Parathyroid adenoma (tissue), 2 donors: ENCODE measurements at regions not wholly inside any gene's neighbourhood (a gene's known extent, or its start where the extent isn't known, plus 50 kb on each side); places are given as distances from the start of the nearest gene placed in this dataset.
A peak's percentile ranks its signal among the peaks of the same experiment; 100 is the strongest.

Source experiments
- H2AFZ ChIP-seq: fragments of 300-600 bp; sonication (generic); one replicate; pipeline ENCODE4 v1.7.0; 2017; ENCODE audit warnings: antibody characterized with exemption, mild to moderate bottlenecking
- H3K27ac ChIP-seq: fragments of 300-600 bp; sonication (generic); one replicate; pipeline ENCODE4 v1.7.0; 2017
- H3K27me3 ChIP-seq: fragments of 300-600 bp; sonication (generic); one replicate; pipeline ENCODE4 v1.7.0; 2017; ENCODE audit warnings: low read length; ENCODE audit not compliant: control insufficient read depth, insufficient read depth
- H3K36me3 ChIP-seq: fragments of 300-600 bp; sonication (generic); one replicate; pipeline ENCODE4 v1.7.0; 2017; ENCODE audit warnings: low read length; ENCODE audit not compliant: control insufficient read depth, insufficient read depth
- H3K4me1 ChIP-seq: fragments of 300-600 bp; sonication (generic); one replicate; pipeline ENCODE4 v1.7.0; 2017; ENCODE audit warnings: control low read depth
- H3K4me2 ChIP-seq: fragments of 300-600 bp; sonication (generic); one replicate; pipeline ENCODE4 v1.7.0; 2017; ENCODE audit warnings: low read length
- H3K4me3 ChIP-seq: fragments of 300-600 bp; sonication (generic); one replicate; pipeline ENCODE4 v1.7.0; 2017; ENCODE audit warnings: low read depth, low read length
- H3K79me2 ChIP-seq: fragments of 300-600 bp; sonication (generic); one replicate; pipeline ENCODE4 v1.7.0; 2017; ENCODE audit warnings: control low read depth
- H3K9ac ChIP-seq: fragments of 300-600 bp; sonication (generic); one replicate; pipeline ENCODE4 v1.7.0; 2017; ENCODE audit warnings: mild to moderate bottlenecking
- H3K9me3 ChIP-seq: fragments of 300-600 bp; sonication (generic); one replicate; pipeline ENCODE4 v1.7.0; 2017; ENCODE audit warnings: low read length; ENCODE audit not compliant: control insufficient read depth
- TF ChIP-seq, protein P1 (sequence below): fragments of 300-600 bp; sonication (generic); IDR thresholded peaks from one replicate; pipeline ENCODE4 v1.7.0; 2017; ENCODE audit warnings: antibody characterized with exemption, mild to moderate bottlenecking
- donor health status: primary hyperparathyroidism.

DNA sequence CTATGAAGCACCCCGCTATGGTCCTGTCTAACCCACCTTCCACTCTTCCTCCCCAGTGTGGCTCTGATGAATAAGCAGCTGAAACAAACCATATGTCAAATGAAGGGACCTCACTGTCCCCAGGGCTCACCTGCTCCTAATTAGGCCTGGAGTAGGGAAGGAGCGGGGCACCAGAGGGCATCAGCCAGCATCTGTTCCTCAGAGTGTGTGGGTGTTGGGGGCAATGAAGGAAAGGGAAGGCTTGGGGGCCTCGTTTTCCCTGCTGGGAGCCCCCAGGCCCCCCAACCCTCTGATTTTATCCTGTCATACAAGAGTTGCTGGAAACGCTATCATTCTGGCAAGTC lies 274.7 kb downstream of the HAUS1 start:
- no peak overlapping the region for H3K4me2 ChIP-seq
- no peaks in the 10 kb centered on the region for H3K27me3 ChIP-seq
- no peak overlapping the region for H3K27ac ChIP-seq
- no peaks in the 10 kb centered on the region for H3K36me3 ChIP-seq
- H3K4me3 ChIP-seq = no peak overlapping the region
- no peaks in the 10 kb centered on the region for H3K9me3 ChIP-seq
- H3K4me1 ChIP-seq = peaks cover 7% of the 10 kb centered on the region
- H3K79me2 ChIP-seq = peaks cover 6% of the 10 kb centered on the region
- TF ChIP-seq, protein P1, sequence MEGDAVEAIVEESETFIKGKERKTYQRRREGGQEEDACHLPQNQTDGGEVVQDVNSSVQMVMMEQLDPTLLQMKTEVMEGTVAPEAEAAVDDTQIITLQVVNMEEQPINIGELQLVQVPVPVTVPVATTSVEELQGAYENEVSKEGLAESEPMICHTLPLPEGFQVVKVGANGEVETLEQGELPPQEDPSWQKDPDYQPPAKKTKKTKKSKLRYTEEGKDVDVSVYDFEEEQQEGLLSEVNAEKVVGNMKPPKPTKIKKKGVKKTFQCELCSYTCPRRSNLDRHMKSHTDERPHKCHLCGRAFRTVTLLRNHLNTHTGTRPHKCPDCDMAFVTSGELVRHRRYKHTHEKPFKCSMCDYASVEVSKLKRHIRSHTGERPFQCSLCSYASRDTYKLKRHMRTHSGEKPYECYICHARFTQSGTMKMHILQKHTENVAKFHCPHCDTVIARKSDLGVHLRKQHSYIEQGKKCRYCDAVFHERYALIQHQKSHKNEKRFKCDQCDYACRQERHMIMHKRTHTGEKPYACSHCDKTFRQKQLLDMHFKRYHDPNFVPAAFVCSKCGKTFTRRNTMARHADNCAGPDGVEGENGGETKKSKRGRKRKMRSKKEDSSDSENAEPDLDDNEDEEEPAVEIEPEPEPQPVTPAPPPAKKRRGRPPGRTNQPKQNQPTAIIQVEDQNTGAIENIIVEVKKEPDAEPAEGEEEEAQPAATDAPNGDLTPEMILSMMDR = no peak
- no peak overlapping the region for H3K9ac ChIP-seq
- H2AFZ ChIP-seq = no peak overlapping the region

DNA sequence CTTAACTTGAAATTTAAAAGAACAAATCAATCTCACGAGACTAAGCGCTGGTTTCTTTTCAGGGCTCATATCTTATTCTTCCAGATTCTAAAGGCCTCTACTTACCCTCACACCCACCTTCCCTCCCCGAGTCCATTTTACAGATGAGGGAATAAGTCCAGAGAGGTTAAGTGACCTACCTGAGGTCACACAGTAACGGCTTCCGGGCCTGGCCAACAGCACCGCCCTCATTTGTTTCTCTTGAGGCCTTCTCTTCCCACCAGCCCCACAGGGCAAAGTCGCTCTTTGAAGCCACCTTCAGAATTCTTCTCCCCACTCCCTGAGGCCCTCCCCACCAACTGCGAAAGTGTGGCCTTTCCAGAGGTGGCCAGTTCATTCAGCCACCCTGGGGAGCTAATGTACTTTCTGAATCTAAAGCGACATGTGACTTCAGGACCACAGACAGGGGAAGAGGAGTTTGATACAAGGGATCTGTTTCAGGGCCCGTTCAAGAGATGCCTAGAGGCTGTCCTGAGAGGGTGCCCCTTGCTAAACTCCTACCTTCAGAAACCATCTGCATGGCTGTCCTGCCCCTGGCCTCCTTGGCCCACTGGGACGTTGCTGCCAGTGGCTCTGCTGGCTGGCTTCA lies 275.3 kb downstream of the HAUS1 start:
- TF ChIP-seq, protein P1 = no peak
- Histone ChIP-seq H3K27me3 (no peaks in the 10 kb centered on the region), H3K79me2 (peaks cover 6% of the 10 kb centered on the region), H3K9me3 (no peaks in the 10 kb centered on the region), H3K4me2 (no peak overlapping the region), H3K4me3 (no peak overlapping the region), H2AFZ (no peak overlapping the region), H3K9ac (no peak overlapping the region), H3K27ac (no peak overlapping the region), H3K4me1 (peaks cover 7% of the 10 kb centered on the region), H3K36me3 (no peaks in the 10 kb centered on the region)

DNA sequence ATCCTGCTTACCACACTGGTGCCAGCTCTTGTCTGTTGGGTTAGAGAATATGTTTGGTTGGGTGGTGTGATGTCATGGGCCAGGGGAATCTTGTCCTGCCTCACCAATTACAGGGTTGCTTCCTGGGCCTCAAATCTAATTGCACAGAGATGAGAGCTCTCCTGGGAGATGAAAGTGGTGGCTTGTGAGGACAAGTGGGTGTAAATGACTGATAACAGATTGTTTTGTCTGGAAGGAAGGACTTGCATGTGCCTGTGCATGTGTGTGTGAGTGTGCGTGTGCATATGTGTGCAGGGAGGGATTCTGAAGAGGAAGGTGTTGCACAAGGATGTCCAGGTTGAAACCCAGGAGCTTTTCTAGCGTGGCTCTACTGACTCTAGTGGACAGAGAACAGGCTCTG lies 271.9 kb downstream of the LOXHD1 start:
- Histone ChIP-seq H3K79me2 (peaks cover 3% of the 10 kb centered on the region), H3K4me3 (no peak overlapping the region), H2AFZ (no peak overlapping the region), H3K9ac (no peak overlapping the region), H3K27ac (no peak overlapping the region), H3K4me2 (no peak overlapping the region), H3K9me3 (no peaks in the 10 kb centered on the region), H3K36me3 (no peaks in the 10 kb centered on the region), H3K27me3 (no peaks in the 10 kb centered on the region), H3K4me1 (peaks cover 37% of the 10 kb centered on the region)
- TF ChIP-seq, protein P1 = no peak

- Histone ChIP-seq H3K9ac (no peak overlapping the region), H3K27ac (peak overlapping the region; percentile 87), H3K4me3 (no peak overlapping the region), H3K4me1 (peaks cover 37% of the 10 kb centered on the region), H3K79me2 (peaks cover 12% of the 10 kb centered on the region), H3K4me2 (peak overlapping the region; percentile 50), H3K27me3 (no peaks in the 10 kb centered on the region), H3K36me3 (no peaks in the 10 kb centered on the region), H2AFZ (peak overlapping the region; percentile 54), H3K9me3 (no peaks in the 10 kb centered on the region)
- TF ChIP-seq, protein P1 = no peak
Measured at GRCh38 chr18:46386788-46387187, 270.2 kb downstream of the LOXHD1 start.

DNA sequence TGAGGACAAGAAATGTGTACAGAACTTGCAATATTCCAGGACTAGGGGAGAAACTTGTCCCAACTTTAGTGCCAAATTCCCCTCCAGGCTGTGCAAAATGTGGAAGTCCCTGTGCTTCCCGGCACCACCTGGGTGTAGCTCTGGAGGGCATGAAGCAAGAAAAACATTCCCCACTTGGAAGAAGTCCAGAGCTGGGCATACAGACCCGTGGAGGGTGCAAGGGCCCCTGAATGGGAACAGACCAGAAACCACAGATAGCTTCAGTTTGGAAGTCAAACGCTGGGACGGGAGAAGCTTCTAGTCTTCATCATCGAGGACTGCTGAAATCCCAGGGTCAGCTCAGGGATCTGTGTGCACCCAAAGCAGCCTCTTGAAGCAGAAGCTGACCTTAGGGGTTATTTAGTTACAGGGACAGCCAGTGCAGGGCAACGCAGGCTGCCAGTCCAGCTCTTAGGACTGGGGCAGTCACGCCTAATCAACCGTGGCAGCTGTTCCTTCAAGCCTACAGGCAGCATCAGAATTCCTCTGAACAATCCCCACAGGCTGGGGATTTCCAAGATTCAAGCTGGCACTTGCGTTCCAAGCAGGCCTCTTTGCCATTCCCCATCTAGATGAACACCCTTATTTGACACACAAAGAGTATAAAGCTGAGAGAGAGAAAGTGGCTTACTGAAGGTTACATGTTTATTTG lies 269.4 kb downstream of the LOXHD1 start:
- no peaks in the 10 kb centered on the region for H3K36me3 ChIP-seq
- H2AFZ ChIP-seq = peak overlapping the region; percentile 54
- no peak overlapping the region for H3K4me3 ChIP-seq
- H3K4me1 ChIP-seq = peaks cover 37% of the 10 kb centered on the region
- H3K79me2 ChIP-seq = peaks cover 20% of the 10 kb centered on the region
- TF ChIP-seq, protein P1 = no peak
- no peaks in the 10 kb centered on the region for H3K27me3 ChIP-seq
- no peaks in the 10 kb centered on the region for H3K9me3 ChIP-seq
- H3K9ac ChIP-seq = no peak overlapping the region
- peak overlapping the region; percentile 87 for H3K27ac ChIP-seq
- H3K4me2 ChIP-seq = peak overlapping the region; percentile 50
